ENCODE measurements at regions not wholly inside any gene's neighbourhood (a gene's known extent, or its start where the extent isn't known, plus 50 kb on each side); places are given as distances from the start of the nearest gene placed in this dataset.

DNA sequence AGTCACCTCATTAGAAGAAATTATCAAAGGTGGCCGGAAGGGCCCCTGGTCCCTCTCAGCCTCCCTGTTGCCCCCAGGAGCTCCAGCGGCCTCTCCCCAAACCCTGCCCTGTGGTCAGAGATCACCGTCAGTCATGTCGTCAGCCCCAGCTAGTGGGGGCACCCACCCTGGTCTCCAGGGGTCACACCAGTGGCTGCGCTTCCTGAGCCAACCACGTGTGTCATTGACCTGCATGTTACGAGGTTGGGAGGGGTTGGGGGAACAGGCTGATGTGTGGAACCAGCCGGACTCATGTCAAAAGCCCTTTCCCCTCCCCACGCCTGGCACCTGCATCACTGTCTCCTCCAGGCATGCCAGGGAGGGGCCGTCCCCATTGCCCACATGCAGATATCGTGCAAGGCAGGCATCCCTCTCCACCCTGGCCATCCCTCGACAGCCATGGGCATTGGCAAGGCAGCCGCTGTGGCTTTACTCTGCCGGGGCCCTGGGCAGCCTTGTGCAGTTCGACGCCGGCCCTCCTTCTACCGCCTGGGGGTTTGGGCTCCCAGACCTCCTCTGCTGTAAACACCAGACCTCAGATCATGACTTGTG is 128.7 kb downstream of the CRYAA start:
- no peaks in the 10 kb centered on the region for H3K4me1 ChIP-seq (ENCODE audit: control insufficient read depth in 1 of 2, insufficient read depth in 2 of 2, low read length in 2 of 2)
- no peaks in the 10 kb centered on the region for H3K36me3 ChIP-seq (ENCODE audit: control insufficient read depth in 1 of 2, insufficient read depth in 2 of 2, low read length in 2 of 2)
- H3K9me3 ChIP-seq (ENCODE audit: control insufficient read depth in 1 of 2, low read length in 2 of 2), result peaks cover 0 to 7% of the 10 kb centered on the region in 2 donors
- H3K27me3 ChIP-seq (ENCODE audit: low read depth, low read length), result no peaks in the 10 kb centered on the region
- H3K4me3 ChIP-seq (ENCODE audit: low read depth in 1 of 2, low read length in 2 of 2), result no peak overlapping the region
- no peak overlapping the region for H3K27ac ChIP-seq (ENCODE audit: low read length)

DNA sequence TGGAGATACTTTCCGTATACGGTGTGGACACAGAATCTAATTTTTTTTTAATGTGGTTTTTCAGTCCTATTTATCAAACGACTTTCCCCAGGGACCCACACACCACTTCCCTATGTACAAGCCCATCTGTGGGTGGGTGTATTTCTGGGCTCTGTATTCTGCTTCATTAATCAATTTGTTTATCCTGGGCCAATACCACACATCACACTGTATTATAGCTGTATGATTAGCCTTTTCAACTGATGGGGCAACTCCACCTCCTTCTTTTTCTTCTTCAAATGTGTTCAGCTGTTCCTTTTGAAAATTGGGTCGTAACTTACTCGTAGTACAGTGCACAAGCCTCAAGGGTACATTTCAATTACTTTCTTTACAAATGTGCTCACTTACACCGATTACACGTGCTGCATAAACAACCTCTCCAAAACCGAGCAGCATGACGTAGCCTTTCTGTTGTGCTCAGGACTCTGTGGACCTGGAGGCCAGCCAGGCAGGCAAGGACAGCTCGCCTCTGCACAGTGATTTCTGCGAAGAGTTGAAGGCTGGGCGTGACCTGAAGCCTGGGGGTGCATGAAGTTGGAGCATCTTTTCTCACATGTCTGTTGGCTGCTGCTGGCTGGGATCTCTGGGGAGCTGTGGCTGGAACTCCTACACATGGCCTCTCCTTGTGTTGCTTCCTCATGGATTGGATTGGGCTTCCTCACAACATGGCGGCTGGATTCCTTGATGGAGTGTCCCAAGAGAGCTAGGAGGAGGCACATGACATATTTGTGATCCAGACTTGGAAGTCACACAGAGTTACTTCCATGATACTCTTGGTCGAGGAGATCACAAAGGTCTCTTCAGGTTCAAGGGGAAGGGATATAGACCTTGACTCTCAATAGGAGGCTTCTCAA is 126.5 kb downstream of the CRYAA start:
- no peak overlapping the region for H3K27ac ChIP-seq (ENCODE audit: low read length)
- no peaks in the 10 kb centered on the region for H3K36me3 ChIP-seq (ENCODE audit: control insufficient read depth in 1 of 2, insufficient read depth in 2 of 2, low read length in 2 of 2)
- no peak overlapping the region for H3K4me3 ChIP-seq (ENCODE audit: low read depth in 1 of 2, low read length in 2 of 2)
- no peaks in the 10 kb centered on the region for H3K27me3 ChIP-seq (ENCODE audit: low read depth, low read length)
- no peaks in the 10 kb centered on the region for H3K4me1 ChIP-seq (ENCODE audit: control insufficient read depth in 1 of 2, insufficient read depth in 2 of 2, low read length in 2 of 2)
- H3K9me3 ChIP-seq (ENCODE audit: control insufficient read depth in 1 of 2, low read length in 2 of 2), result peaks cover 0 to 7% of the 10 kb centered on the region in 2 donors

DNA sequence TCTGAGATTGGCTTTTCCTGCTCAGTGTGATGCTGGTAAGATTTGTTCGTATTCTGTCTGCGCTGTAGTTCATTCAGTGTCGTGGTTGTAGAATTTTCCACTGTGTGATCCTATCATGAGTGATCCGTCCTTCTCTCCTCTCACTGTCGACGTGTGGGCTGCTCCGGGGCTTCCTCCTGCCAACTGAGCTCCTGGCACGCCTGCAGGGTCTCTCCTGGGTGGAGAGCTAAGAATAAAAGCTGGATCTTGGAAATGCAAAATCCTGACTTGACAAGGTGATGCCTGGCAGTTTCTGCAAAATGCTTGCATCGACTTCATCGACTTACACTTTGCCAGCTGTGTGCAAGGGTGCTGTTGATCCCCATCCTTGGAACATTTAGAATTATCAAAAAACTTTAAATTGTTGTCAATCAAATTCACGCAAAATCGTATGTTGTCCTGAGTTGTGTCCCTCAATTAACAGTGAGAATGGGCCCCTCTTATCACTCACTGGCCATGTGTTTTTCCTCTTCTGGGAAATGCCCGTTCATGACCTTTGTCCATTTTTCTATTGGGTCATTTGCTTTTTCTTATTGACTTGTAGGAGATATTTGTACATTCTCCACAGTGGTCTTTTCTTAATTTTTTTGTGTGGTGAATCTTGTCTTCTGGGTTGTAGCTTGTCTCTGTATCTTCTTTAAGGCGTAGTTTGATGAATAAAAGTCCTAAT is 125.5 kb downstream of the CRYAA start:
- H3K9me3 ChIP-seq (ENCODE audit: control insufficient read depth in 1 of 2, low read length in 2 of 2), result peaks cover 0 to 13% of the 10 kb centered on the region in 2 donors
- H3K36me3 ChIP-seq (ENCODE audit: control insufficient read depth in 1 of 2, insufficient read depth in 2 of 2, low read length in 2 of 2), result no peaks in the 10 kb centered on the region
- H3K27ac ChIP-seq (ENCODE audit: low read length), result no peak overlapping the region
- H3K4me3 ChIP-seq (ENCODE audit: low read depth in 1 of 2, low read length in 2 of 2), result no peak overlapping the region
- no peaks in the 10 kb centered on the region for H3K4me1 ChIP-seq (ENCODE audit: control insufficient read depth in 1 of 2, insufficient read depth in 2 of 2, low read length in 2 of 2)
- H3K27me3 ChIP-seq (ENCODE audit: low read depth, low read length), result no peaks in the 10 kb centered on the region

DNA sequence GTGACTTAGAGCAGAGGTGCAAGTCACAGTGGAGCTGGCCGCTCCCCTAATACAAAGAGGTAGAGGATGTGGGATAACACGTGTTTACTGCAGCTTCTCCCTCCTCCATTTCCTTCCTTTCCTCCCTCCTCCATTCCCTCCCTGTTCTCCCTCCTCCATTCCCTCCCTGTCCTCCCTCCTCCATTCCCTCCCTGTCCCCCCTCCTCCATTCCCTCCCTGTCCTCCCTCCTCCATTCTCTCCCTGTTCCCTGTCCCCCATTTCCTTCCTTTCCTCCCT is 124.0 kb downstream of the CRYAA start:
- no peaks in the 10 kb centered on the region for H3K36me3 ChIP-seq (ENCODE audit: control insufficient read depth in 1 of 2, insufficient read depth in 2 of 2, low read length in 2 of 2)
- no peak overlapping the region for H3K27ac ChIP-seq (ENCODE audit: low read length)
- no peak overlapping the region for H3K4me3 ChIP-seq (ENCODE audit: low read depth in 1 of 2, low read length in 2 of 2)
- H3K27me3 ChIP-seq (ENCODE audit: low read depth, low read length), result no peaks in the 10 kb centered on the region
- H3K4me1 ChIP-seq (ENCODE audit: control insufficient read depth in 1 of 2, insufficient read depth in 2 of 2, low read length in 2 of 2), result no peaks in the 10 kb centered on the region
- peaks cover 0 to 17% of the 10 kb centered on the region in 2 donors for H3K9me3 ChIP-seq (ENCODE audit: control insufficient read depth in 1 of 2, low read length in 2 of 2)

DNA sequence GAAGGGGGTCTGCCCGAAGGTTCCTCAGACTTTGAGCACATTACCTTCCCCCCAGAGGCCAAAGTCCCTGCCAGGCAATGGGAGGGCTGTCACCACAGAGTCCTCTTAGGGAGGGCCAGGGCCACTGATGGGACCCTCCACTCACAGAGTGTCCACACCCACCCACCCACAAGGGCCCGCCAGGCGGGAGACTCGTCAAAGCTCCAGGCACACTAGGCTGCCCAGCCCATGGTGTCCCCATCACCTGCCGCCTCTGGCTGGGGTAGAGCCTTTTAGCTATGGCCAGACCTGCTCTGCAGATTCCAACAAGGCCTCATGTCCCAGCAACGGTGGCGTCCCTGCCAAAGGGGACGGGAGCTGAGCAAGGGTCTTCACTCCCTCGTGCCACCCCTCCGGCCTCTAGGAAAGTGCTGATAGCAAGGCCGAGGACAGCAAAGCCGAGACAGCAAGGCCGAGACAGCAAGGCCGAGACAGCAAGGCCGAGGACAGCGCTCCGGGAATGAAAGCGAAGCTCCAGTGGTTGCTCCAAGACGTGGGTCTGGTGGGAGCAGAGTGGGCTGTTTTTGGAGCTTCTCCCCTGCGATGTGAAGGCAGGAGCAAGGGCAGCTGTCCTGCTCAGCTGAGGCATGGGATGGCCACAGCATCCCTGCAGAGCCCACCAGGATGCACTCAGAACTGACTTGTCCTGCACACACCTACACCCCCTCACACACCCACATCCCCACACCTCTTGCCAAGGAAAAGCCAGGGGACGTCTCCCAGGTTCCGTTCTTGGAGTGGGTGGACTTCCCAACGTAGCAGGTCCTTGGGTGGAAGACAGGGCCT is 123.4 kb downstream of the CRYAA start:
- H3K4me1 ChIP-seq (ENCODE audit: control insufficient read depth in 1 of 2, insufficient read depth in 2 of 2, low read length in 2 of 2), result no peaks in the 10 kb centered on the region
- H3K9me3 ChIP-seq (ENCODE audit: control insufficient read depth in 1 of 2, low read length in 2 of 2), result peaks cover 0 to 17% of the 10 kb centered on the region in 2 donors
- no peaks in the 10 kb centered on the region for H3K36me3 ChIP-seq (ENCODE audit: control insufficient read depth in 1 of 2, insufficient read depth in 2 of 2, low read length in 2 of 2)
- no peaks in the 10 kb centered on the region for H3K27me3 ChIP-seq (ENCODE audit: low read depth, low read length)
- no peak overlapping the region for H3K27ac ChIP-seq (ENCODE audit: low read length)
- no peak overlapping the region for H3K4me3 ChIP-seq (ENCODE audit: low read depth in 1 of 2, low read length in 2 of 2)

DNA sequence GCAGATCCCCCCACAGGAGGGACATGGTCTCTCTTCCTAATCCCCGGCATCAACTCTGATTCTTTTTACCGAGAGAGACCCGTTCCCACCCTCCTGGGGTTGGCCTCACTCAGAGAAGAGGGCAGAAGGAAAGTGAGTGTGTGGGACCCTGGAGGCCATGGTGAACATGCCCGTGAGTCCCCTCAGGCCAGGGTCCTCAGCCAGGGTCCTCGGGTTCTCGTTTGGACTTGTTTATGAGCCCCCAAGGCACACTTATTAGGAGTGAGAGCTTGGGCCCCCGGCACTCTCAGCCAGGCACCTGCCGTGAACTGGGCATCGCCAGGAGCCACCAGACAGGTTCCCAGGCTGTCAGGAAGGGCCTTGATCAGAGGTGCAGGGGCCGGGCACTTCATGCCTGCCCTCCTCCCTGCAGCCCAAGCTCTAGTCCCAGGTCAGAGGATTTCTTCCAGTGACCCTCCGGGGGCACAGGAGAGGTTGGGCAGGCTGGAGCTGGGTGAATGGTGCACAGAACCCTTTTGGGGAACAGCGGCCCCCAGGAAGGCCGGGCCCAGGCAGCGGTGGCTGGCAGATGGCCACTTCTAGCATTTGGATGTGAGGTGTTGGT is 122.6 kb downstream of the CRYAA start:
- no peak overlapping the region for H3K27ac ChIP-seq (ENCODE audit: low read length)
- H3K27me3 ChIP-seq (ENCODE audit: low read depth, low read length), result no peaks in the 10 kb centered on the region
- H3K4me1 ChIP-seq (ENCODE audit: control insufficient read depth in 1 of 2, insufficient read depth in 2 of 2, low read length in 2 of 2), result no peaks in the 10 kb centered on the region

DNA sequence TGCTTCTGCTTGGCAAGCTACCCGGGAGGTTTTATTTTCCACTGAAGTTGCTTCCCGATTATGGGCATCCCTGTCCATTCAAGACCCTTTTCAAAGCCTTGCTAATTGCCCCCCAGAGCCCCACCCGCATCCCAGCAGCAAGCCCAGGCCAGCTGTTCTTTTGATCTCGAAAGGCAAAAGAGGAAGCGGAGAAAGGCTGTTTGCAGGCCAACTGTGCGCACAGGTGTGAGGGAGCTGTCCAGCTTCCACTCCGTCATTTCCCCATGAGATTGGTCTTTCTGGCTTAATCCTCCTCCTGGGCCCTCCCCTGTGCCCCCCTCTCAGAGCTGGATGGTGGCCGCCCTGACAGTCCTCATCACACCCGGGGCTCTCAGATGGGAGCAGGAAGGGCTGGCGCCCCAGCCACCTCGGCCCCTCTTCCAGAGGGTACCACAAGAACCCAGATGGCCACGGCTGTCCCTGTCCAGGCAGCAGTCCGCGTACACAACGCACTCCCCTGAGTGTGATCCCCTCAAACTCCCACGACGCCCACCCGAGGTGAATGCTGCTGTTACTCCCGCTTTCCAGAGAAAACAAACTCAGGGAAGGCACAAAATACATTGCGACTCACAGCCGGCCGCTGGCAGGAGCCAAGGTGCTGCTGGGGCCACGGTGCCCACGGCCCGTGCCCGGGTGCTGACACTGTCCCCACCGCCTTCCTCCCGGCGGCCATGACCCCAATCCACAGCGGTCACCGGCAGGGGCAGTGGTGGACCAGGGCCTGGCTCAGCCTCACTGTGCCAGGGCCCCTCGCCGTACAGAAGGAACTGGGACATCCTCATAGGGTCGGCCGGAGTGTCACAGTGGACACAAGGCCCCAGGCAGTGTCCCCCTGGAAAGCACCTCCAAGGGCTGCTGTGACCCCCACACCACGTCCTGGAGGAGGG is 121.9 kb downstream of the CRYAA start:
- Histone ChIP-seq H3K4me1 (ENCODE audit: control insufficient read depth in 1 of 2, insufficient read depth in 2 of 2, low read length in 2 of 2) (no peaks in the 10 kb centered on the region), H3K9me3 (ENCODE audit: control insufficient read depth in 1 of 2, low read length in 2 of 2) (peaks cover 0 to 15% of the 10 kb centered on the region in 2 donors), H3K27ac (ENCODE audit: low read length) (no peak overlapping the region), H3K4me3 (ENCODE audit: low read depth in 1 of 2, low read length in 2 of 2) (no peak overlapping the region), H3K27me3 (ENCODE audit: low read depth, low read length) (no peaks in the 10 kb centered on the region), H3K36me3 (ENCODE audit: control insufficient read depth in 1 of 2, insufficient read depth in 2 of 2, low read length in 2 of 2) (no peaks in the 10 kb centered on the region)

More for the DNA sequence above, 122.6 kb downstream of the CRYAA start:
- Histone ChIP-seq H3K4me3 (ENCODE audit: low read depth in 1 of 2, low read length in 2 of 2) (no peak overlapping the region), H3K9me3 (ENCODE audit: control insufficient read depth in 1 of 2, low read length in 2 of 2) (peaks cover 0 to 17% of the 10 kb centered on the region in 2 donors), H3K36me3 (ENCODE audit: control insufficient read depth in 1 of 2, insufficient read depth in 2 of 2, low read length in 2 of 2) (no peaks in the 10 kb centered on the region)

DNA sequence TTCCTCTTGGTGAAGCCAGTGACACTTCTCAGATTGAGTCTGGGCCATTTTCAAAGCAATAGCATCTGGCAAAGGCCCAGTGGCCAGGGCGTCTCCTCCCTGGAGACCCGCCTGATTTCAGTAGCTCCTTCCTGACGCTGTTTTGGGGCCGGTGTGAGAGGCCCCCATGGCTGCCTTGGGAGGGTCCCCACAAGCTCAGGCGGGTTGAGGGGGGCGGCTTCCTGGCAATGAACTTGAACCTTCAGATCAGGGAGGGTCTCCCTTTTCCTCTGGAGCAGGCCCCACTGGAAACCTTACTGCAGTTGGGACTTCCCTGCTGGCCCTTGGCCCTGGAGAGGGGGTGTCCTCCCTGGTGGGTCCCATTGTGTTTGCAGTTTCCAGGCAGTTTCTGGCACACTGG is 121.2 kb downstream of the CRYAA start:
- no peaks in the 10 kb centered on the region for H3K27me3 ChIP-seq (ENCODE audit: low read depth, low read length)
- H3K27ac ChIP-seq (ENCODE audit: low read length), result no peak overlapping the region
- peaks cover 0 to 10% of the 10 kb centered on the region in 2 donors for H3K9me3 ChIP-seq (ENCODE audit: control insufficient read depth in 1 of 2, low read length in 2 of 2)
- H3K4me1 ChIP-seq (ENCODE audit: control insufficient read depth in 1 of 2, insufficient read depth in 2 of 2, low read length in 2 of 2), result no peaks in the 10 kb centered on the region
- no peak overlapping the region for H3K4me3 ChIP-seq (ENCODE audit: low read depth in 1 of 2, low read length in 2 of 2)
- no peaks in the 10 kb centered on the region for H3K36me3 ChIP-seq (ENCODE audit: control insufficient read depth in 1 of 2, insufficient read depth in 2 of 2, low read length in 2 of 2)

DNA sequence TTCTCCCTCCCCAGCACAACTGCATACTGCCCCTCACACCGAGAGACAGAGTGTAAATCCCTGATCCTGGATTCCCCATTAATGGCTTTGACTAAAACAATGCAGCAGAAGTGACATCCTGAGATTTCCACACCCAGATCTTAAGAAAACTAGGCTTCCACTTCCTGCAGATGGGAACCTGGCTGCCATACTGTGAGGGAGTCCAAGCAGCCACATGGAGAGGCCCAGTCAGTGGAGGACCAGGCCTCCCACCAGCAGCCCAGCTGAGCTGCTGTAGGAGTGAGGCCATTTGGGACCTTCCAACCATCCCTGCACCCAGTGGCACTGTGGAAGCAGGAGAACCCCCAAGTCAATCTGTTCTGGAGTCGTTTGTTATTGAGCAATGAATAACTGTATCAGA is 120.6 kb downstream of the CRYAA start:
- H3K9me3 ChIP-seq (ENCODE audit: control insufficient read depth in 1 of 2, low read length in 2 of 2), result peaks cover 0 to 10% of the 10 kb centered on the region in 2 donors
- H3K27ac ChIP-seq (ENCODE audit: low read length), result no peak overlapping the region
- H3K4me3 ChIP-seq (ENCODE audit: low read depth in 1 of 2, low read length in 2 of 2), result no peak overlapping the region
- no peaks in the 10 kb centered on the region for H3K36me3 ChIP-seq (ENCODE audit: control insufficient read depth in 1 of 2, insufficient read depth in 2 of 2, low read length in 2 of 2)
- no peaks in the 10 kb centered on the region for H3K4me1 ChIP-seq (ENCODE audit: control insufficient read depth in 1 of 2, insufficient read depth in 2 of 2, low read length in 2 of 2)
- no peaks in the 10 kb centered on the region for H3K27me3 ChIP-seq (ENCODE audit: low read depth, low read length)

Data from muscle layer of duodenum (tissue), 2 donors.